ENCODE measurements at regions not wholly inside any gene's neighbourhood (a gene's known extent, or its start where the extent isn't known, plus 50 kb on each side); places are given as distances from the start of the nearest gene placed in this dataset.

DNA sequence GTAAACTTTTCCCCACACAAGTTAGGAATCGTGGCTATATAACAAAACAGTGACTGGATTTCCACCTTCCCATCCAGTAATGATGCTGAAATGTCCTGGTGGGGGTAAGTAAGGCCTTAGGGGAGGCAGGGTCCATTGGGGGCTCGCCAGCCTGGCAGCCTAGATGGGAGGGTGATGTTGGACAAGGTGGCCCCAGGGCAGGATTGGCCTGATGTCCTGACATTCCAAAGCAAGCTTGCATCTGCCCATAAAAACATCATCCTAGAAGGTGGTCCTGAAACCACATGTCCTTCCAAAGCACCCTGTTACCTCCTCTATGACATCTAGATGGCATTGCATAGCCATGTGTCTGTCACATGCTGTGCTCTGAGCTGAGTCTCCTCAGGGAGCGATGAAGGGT, 54.1 kb upstream of the RAB6C start:
- TF ChIP-seq, protein P1, sequence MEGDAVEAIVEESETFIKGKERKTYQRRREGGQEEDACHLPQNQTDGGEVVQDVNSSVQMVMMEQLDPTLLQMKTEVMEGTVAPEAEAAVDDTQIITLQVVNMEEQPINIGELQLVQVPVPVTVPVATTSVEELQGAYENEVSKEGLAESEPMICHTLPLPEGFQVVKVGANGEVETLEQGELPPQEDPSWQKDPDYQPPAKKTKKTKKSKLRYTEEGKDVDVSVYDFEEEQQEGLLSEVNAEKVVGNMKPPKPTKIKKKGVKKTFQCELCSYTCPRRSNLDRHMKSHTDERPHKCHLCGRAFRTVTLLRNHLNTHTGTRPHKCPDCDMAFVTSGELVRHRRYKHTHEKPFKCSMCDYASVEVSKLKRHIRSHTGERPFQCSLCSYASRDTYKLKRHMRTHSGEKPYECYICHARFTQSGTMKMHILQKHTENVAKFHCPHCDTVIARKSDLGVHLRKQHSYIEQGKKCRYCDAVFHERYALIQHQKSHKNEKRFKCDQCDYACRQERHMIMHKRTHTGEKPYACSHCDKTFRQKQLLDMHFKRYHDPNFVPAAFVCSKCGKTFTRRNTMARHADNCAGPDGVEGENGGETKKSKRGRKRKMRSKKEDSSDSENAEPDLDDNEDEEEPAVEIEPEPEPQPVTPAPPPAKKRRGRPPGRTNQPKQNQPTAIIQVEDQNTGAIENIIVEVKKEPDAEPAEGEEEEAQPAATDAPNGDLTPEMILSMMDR (IDR thresholded peaks at IDR 0.05) = no peak
- TF ChIP-seq POLR2AphosphoS5 (IDR thresholded peaks at IDR 0.05) (no peak), POLR2A (IDR thresholded peaks at IDR 0.05) (no peak)
- Histone ChIP-seq H3K4me3 (no peak overlapping the region), H3K4me1 (replicated peaks) (no peaks in the 10 kb centered on the region), H3K27ac (no peak overlapping the region), H3K27me3 (replicated peaks; ENCODE audit: insufficient read depth) (peaks cover 2% of the 10 kb centered on the region), H3K9me3 (no peaks in the 10 kb centered on the region), H3K36me3 (no peaks in the 10 kb centered on the region)
- intact Hi-C loops (cut with DNase I) = no loop called here
- WGBS = 68% methylated on average over 3 of the region's 3 CpGs
- DNase-seq (ENCODE audit: low spot score) = no peak

DNA sequence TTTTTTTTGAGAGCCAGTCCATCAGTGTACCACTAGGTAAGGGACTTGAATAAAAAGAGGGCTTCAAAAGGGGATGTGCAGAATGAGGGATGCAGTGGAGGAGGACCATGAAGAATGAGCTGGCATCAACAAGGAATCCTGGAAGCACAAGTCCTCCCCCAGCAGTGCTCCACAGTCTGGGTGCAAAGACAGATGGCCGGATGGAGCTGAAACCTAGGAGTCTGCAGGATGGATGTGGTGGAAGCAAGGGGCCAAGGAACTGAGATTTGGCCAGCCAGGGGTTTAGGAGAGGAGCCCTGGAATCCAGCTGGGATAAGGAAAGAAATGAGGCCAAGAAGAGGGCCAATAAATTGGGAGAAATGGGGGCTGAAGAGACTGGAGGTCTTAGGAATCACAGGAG, 51.8 kb upstream of the RAB6C start:
- TF ChIP-seq POLR2A (IDR thresholded peaks at IDR 0.05) = no peak
- TF ChIP-seq POLR2AphosphoS5 (IDR thresholded peaks at IDR 0.05) = no peak
- TF ChIP-seq, protein P1 (IDR thresholded peaks at IDR 0.05) = no peak
- 94% methylated on average over 1 of the region's 1 CpG for WGBS
- no peak for DNase-seq (ENCODE audit: low spot score)
- no peaks in the 10 kb centered on the region for H3K4me1 ChIP-seq (replicated peaks)
- no peaks in the 10 kb centered on the region for H3K27me3 ChIP-seq (replicated peaks; ENCODE audit: insufficient read depth)
- intact Hi-C loops (cut with DNase I) = no loop called here
- H3K4me3 ChIP-seq = no peak overlapping the region
- no peaks in the 10 kb centered on the region for H3K9me3 ChIP-seq
- no peak overlapping the region for H3K27ac ChIP-seq
- H3K36me3 ChIP-seq = no peaks in the 10 kb centered on the region

DNA sequence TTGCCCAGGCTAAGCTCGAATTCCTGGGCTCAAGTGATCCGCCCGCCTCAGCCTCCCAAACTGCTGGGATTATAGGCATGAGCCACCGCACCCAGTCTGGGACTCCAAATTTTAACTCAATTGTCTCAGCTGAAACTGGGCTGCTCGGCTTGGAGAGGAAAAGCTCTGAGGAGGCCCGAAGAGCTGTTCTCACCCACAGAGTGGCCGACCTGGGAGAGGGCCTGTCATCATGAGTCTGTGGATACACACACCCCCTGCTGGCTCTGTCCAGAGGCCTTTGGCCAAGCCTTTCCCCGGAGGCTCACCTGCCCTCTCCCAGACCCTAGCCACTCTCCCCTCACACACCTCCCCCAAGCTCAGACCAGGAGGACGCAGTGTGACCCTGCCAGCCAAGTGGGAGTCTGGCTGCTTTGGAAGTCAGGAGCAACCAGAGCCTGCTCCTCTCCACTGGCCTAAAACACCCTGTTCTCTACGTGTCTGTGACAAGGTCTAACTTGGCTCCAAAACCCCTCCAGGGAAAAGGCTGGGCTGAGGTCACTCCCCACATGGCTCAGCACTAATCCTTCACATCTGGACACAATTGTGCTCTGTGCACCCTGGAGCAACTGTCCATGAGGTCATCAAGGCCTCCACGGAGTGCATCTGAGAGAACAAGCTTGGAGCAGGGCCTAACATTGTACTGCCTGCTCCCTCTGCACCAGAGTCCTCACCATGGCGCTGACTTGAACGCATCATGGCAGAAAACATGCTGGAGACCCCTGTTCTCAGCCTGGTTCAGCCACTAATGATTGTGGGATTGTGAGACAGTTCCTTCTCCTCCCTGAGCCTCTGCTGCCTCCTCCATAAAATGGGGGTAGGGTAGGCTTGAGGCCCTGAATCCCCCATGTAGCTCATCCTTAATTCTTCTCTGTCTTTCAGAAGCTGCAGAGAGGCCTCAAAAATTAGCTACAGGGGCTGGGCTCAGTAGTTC, 49.9 kb upstream of the RAB6C start:
- intact Hi-C loops (cut with DNase I) = no loop called here
- H3K27me3 ChIP-seq (replicated peaks; ENCODE audit: insufficient read depth) = no peaks in the 10 kb centered on the region
- no peaks in the 10 kb centered on the region for H3K9me3 ChIP-seq
- no peaks in the 10 kb centered on the region for H3K4me1 ChIP-seq (replicated peaks)
- DNase-seq (ENCODE audit: low spot score) = no peak
- H3K4me3 ChIP-seq = no peak overlapping the region
- TF ChIP-seq POLR2AphosphoS5 (IDR thresholded peaks at IDR 0.05) = no peak
- TF ChIP-seq, protein P1 (IDR thresholded peaks at IDR 0.05) = no peak
- TF ChIP-seq POLR2A (IDR thresholded peaks at IDR 0.05) = no peak
- 80% methylated on average over 13 of the region's 13 CpGs for WGBS
- H3K27ac ChIP-seq = no peak overlapping the region
- no peaks in the 10 kb centered on the region for H3K36me3 ChIP-seq

Small RNAs in the stretch of these regions (small RNA-seq; reads per million reads assigned to genes)
- 0 to 1.9 reads per million in 2 donors for gene RNA5SP103

Data from prostate gland (tissue), 2 donors.